Thymus (tissue), 11 donors: ENCODE measurements at regions not wholly inside any gene's neighbourhood (a gene's known extent, or its start where the extent isn't known, plus 50 kb on each side); places are given as distances from the start of the nearest gene placed in this dataset.

ENCODE experiments used
- DNase-seq, 9 donors: peaks; one replicate each; pipeline ENCODE4 v3.0.0-alpha.2; 2013; ENCODE audit warnings: low spot score in 9 of 9, low read depth in 6 of 9, missing footprints in 1 of 9
- H3K27ac ChIP-seq, 2 donors: one replicate each; pipeline ENCODE4 v1.5.1; 2013; ENCODE audit warnings: control low read depth in 1 of 2, low read depth in 1 of 2, low read length in 1 of 2, mild to moderate bottlenecking in 1 of 2, moderate library complexity in 1 of 2
- H3K27me3 ChIP-seq, 2 donors: one replicate each; pipeline ENCODE4 v1.5.1; 2013; ENCODE audit warnings: low read length in 1 of 2; ENCODE audit not compliant: control insufficient read depth in 2 of 2, insufficient read depth in 1 of 2
- H3K36me3 ChIP-seq, 2 donors: one replicate each; pipeline ENCODE4 v1.5.1; 2013; ENCODE audit warnings: low read length in 1 of 2, mild to moderate bottlenecking in 1 of 2, moderate library complexity in 1 of 2; ENCODE audit not compliant: control insufficient read depth in 2 of 2, insufficient read depth in 2 of 2
- H3K4me1 ChIP-seq, 2 donors: one replicate each; pipeline ENCODE4 v1.5.1; 2013; ENCODE audit warnings: low read length in 2 of 2; ENCODE audit not compliant: control insufficient read depth in 2 of 2, insufficient read depth in 2 of 2
- H3K4me3 ChIP-seq, 2 donors: one replicate each; pipeline ENCODE4 v1.5.1; 2013; ENCODE audit warnings: low read length in 2 of 2, control low read depth in 1 of 2, mild to moderate bottlenecking in 1 of 2
- H3K9me3 ChIP-seq, 2 donors: one replicate each; pipeline ENCODE4 v1.5.1; 2013; ENCODE audit warnings: low read length in 1 of 2, mild to moderate bottlenecking in 1 of 2; ENCODE audit not compliant: control insufficient read depth in 2 of 2, insufficient read depth in 1 of 2
- WGBS: extraction: QIAGEN DNeasy Blood & Tissue Kit; methylation state at CpG from one replicate; pipeline ENCODE4 v1.1.7; 2013; 5-methylcytosine and 5-hydroxymethylcytosine counted together
- donor health status: healthy.

GRCh38 chr1:199804526-199804925 lies 223.0 kb upstream of the NR5A2 start:
- WGBS, result 96% methylated on average over 4 of the region's 4 CpGs
- no peak for DNase-seq
- H3K27ac ChIP-seq, result no peak overlapping the region

DNA sequence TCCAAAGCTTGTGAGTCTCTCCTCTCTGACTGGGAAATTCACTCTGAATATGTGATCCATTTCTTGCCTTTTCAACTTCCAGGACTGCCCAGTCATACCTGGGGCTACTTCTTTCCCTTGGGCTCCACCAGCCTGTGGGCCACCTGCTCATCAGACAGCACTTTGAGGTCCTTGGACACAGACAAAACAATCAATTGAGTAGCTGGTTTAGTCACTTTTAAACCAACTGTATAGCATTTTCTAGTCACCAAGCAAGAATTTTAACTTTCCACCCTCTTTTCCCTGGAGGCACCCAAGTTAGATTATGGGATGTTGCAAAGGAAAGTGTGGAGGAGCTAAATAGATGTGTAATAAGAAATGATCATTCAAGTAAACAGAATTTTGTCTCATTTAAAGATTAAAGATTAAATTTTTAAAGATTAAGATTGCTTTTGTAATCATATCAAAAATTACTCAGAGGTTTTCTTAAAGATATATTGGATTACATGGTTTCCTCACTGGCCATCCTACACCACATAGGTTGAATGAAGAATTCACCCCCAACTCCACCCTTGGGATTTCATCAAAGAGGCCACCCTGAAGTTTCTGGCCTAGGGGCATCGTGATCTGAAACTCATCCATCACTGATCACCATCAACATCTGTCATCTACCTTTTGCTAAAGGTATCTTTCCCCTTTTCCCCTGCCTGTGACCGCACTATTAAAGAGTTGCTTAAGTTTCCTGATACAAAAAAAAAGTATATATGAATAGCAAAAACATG lies 219.2 kb upstream of the NR5A2 start:
- no peaks in the 10 kb centered on the region for H3K36me3 ChIP-seq
- H3K27ac ChIP-seq, result no peak overlapping the region
- H3K27me3 ChIP-seq, result no peaks in the 10 kb centered on the region
- H3K9me3 ChIP-seq, result no peaks in the 10 kb centered on the region
- no peak overlapping the region for H3K4me3 ChIP-seq
- no peak for DNase-seq
- H3K4me1 ChIP-seq, result no peaks in the 10 kb centered on the region
- 93% methylated on average over 2 of the region's 2 CpGs for WGBS

More at GRCh38 chr1:199804526-199804925, 223.0 kb upstream of the NR5A2 start:
- no peaks in the 10 kb centered on the region for H3K4me1 ChIP-seq
- H3K36me3 ChIP-seq, result no peaks in the 10 kb centered on the region
- no peaks in the 10 kb centered on the region for H3K9me3 ChIP-seq
- no peak overlapping the region for H3K4me3 ChIP-seq
- no peaks in the 10 kb centered on the region for H3K27me3 ChIP-seq

GRCh38 chr1:199809311-199809710 lies 218.2 kb upstream of the NR5A2 start:
- Histone ChIP-seq H3K4me3 (no peak overlapping the region), H3K9me3 (no peaks in the 10 kb centered on the region), H3K27ac (no peak overlapping the region), H3K27me3 (no peaks in the 10 kb centered on the region), H3K36me3 (no peaks in the 10 kb centered on the region), H3K4me1 (no peaks in the 10 kb centered on the region)
- DNase-seq, result no peak
- WGBS, result 99% methylated on average over 1 of the region's 1 CpG

GRCh38 chr1:199811163-199811562 lies 216.3 kb upstream of the NR5A2 start:
- Histone ChIP-seq H3K36me3 (no peaks in the 10 kb centered on the region), H3K9me3 (no peaks in the 10 kb centered on the region), H3K27ac (no peak overlapping the region), H3K4me3 (no peak overlapping the region), H3K27me3 (no peaks in the 10 kb centered on the region), H3K4me1 (no peaks in the 10 kb centered on the region)
- 95% methylated on average over 5 of the region's 5 CpGs for WGBS
- no peak for DNase-seq

DNA sequence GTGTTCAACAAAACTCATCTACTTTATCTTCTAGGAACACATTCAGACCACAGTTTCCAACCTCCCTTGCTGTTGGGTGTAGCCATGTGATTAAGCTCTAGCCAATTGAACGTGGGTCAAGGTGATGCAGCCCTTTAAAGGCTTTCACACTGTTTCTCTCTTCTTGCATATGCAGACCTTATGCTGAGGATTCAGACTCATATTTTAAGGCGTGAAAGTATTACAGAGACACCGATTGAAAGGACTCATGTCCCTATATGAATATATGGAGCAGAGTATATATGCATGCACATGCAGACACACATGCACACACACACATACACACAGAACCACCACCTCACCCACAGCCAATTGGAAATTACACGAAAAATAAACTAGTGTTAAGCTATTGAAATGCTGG lies 214.3 kb upstream of the NR5A2 start:
- 82% methylated on average over 4 of the region's 4 CpGs for WGBS
- no peak for DNase-seq
- no peaks in the 10 kb centered on the region for H3K4me1 ChIP-seq
- no peaks in the 10 kb centered on the region for H3K9me3 ChIP-seq
- no peaks in the 10 kb centered on the region for H3K27me3 ChIP-seq
- no peak overlapping the region for H3K27ac ChIP-seq
- H3K4me3 ChIP-seq, result no peak overlapping the region
- H3K36me3 ChIP-seq, result no peaks in the 10 kb centered on the region

GRCh38 chr1:199815947-199816346 lies 211.6 kb upstream of the NR5A2 start:
- WGBS, result 75% methylated on average over 3 of the region's 3 CpGs
- no peak for DNase-seq
- H3K4me3 ChIP-seq, result no peak overlapping the region

GRCh38 chr1:199817266-199817665 lies 210.2 kb upstream of the NR5A2 start:
- Histone ChIP-seq H3K4me3 (no peak overlapping the region), H3K27me3 (no peaks in the 10 kb centered on the region), H3K27ac (no peak overlapping the region), H3K4me1 (no peaks in the 10 kb centered on the region), H3K36me3 (no peaks in the 10 kb centered on the region), H3K9me3 (no peaks in the 10 kb centered on the region)
- no peak for DNase-seq
- 98% methylated on average over 1 of the region's 1 CpG for WGBS

More at GRCh38 chr1:199815947-199816346, 211.6 kb upstream of the NR5A2 start:
- no peaks in the 10 kb centered on the region for H3K27me3 ChIP-seq
- no peaks in the 10 kb centered on the region for H3K36me3 ChIP-seq
- H3K4me1 ChIP-seq, result no peaks in the 10 kb centered on the region
- no peak overlapping the region for H3K27ac ChIP-seq
- H3K9me3 ChIP-seq, result no peaks in the 10 kb centered on the region

DNA sequence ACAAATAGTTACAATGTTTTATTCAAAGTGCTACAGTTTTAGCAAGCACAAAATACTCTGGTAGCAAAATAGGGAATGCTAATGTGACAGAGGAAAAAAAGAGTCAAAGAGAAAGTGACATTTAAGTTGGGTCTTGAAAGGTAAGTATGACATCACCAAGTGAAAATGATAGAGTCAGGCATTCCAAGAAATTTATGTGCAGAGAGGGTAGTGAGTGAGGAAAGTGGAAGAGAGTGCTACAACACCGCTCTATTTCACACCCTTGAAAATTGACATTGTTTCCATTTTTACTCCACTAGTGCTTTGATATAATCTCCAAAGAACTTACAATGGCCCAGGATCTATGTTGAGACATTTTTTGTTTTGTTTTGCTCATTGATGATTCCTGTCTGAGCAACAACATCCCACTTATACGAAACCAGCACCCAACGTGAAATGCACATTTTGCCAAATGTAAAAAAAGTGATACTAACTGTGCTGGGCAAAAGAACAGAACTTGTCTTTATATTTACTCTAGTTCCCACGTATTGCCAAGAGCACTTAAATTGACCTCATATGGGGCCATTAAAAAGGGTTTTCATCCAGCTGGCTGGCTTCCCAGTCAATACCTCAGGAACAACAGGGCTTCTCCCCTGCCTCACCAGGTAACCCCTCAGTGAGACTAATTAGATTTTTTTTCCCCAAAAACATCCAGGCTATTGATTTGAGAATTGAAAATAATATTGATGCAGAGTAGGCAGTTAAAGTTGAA lies 206.3 kb upstream of the NR5A2 start:
- no peak for DNase-seq
- H3K4me3 ChIP-seq, result no peak overlapping the region
- no peaks in the 10 kb centered on the region for H3K4me1 ChIP-seq
- H3K9me3 ChIP-seq, result no peaks in the 10 kb centered on the region
- H3K27ac ChIP-seq, result no peak overlapping the region
- H3K36me3 ChIP-seq, result no peaks in the 10 kb centered on the region
- no peaks in the 10 kb centered on the region for H3K27me3 ChIP-seq
- WGBS, result 94% methylated on average over 4 of the region's 4 CpGs

DNA sequence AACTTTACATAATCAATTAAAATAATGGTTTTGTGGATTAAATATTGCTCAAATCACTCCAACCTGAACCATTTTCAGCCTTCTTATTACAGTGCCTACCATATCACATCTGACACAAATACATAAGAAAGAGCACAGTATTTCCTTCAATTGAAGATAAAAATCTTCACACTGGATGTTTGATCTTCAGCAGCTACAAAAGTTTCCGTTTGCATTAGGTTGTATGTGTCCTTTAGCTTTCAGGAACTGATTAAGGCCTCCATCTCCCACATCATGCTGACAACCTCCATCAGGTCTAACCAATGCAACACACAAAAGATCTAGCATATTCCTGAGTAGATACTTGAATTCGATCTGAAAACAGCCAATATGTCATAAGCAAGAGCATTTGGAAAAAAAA lies 195.1 kb upstream of the NR5A2 start:
- Histone ChIP-seq H3K9me3 (peaks cover 0 to 4% of the 10 kb centered on the region in 2 donors), H3K4me1 (peaks cover 7 to 12% of the 10 kb centered on the region in 2 donors), H3K36me3 (no peaks in the 10 kb centered on the region), H3K4me3 (no peak overlapping the region), H3K27me3 (no peaks in the 10 kb centered on the region), H3K27ac (no peak overlapping the region)
- DNase-seq, result peak; percentile 11 to 73 (median 31)
- 38% methylated on average over 2 of the region's 2 CpGs for WGBS
